ENCODE measurements at regions not wholly inside any gene's neighbourhood (a gene's known extent, or its start where the extent isn't known, plus 50 kb on each side); places are given as distances from the start of the nearest gene placed in this dataset.
A peak's percentile ranks its signal among the peaks of the same experiment; 100 is the strongest.

GRCh38 chr9:134500931-134501760, 140.5 kb upstream of the COL5A1 start:
- intact Hi-C loops (cut with DNase I): no loop called here
- peak; percentile 68 for DNase-seq (ENCODE audit: low spot score)

DNA sequence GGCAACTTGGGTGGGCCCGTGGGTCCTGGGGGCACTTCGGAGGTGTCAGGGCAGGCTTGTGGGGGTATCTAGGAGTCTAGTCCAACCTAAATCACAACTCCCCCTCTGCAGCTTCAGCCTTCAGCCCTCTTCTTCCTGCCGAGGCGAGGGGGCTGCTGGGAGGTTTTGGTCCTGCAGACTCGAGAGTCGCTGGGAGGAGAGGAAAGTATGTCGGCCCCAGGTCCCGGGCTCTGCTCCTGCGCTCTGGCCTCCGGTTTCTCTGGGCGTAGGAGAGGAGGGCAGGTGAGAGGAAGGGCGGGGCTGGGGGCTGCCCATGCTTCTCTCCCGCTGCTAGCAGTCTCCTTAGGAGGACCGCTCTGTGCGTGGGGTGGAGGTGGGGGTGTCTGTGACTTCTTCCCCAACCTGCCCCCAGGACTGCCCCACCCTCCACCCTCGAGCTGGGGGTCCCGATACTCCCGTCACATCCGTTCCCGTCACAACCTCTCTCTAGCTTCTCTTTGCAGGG, 139.8 kb upstream of the COL5A1 start:
- DNase-seq (ENCODE audit: low spot score): peak; percentile 61

DNA sequence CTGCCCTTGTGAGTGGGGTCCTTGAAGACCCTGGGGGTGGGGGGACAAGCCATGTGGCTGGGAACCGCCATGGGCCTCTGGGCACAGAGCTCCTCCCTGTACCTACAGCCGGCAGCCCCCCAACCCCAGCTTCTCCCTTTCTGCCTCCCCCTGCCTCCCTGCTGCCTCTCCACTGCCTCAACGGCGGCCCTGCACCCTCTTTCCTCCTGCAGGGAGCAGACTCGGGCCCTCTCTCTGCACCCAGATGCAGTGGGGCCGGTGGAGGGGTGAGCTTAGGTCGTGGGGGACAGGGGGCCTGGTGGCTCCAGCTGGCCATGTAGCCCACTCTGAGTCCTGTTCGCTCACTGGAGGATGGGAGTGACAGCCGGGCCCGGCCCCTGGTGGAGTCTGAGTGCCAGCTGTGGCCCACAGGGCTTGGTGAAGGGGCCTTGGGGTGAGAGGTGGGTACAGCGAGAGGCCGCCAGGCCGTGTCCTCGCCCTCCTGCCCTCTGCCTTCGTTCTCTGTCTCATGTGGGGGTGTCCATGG, 139.3 kb upstream of the COL5A1 start:
- intact Hi-C loops (cut with DNase I): no loop called here
- DNase-seq (ENCODE audit: low spot score): peak; percentile 58

More for the DNA sequence above, 139.8 kb upstream of the COL5A1 start:
- intact Hi-C loops (cut with DNase I): no loop called here

- peak; percentile 77 for DNase-seq (ENCODE audit: low spot score)
- intact Hi-C loops (cut with DNase I): no loop called here
Measured at GRCh38 chr9:134502809-134503211, 138.8 kb upstream of the COL5A1 start.

DNA sequence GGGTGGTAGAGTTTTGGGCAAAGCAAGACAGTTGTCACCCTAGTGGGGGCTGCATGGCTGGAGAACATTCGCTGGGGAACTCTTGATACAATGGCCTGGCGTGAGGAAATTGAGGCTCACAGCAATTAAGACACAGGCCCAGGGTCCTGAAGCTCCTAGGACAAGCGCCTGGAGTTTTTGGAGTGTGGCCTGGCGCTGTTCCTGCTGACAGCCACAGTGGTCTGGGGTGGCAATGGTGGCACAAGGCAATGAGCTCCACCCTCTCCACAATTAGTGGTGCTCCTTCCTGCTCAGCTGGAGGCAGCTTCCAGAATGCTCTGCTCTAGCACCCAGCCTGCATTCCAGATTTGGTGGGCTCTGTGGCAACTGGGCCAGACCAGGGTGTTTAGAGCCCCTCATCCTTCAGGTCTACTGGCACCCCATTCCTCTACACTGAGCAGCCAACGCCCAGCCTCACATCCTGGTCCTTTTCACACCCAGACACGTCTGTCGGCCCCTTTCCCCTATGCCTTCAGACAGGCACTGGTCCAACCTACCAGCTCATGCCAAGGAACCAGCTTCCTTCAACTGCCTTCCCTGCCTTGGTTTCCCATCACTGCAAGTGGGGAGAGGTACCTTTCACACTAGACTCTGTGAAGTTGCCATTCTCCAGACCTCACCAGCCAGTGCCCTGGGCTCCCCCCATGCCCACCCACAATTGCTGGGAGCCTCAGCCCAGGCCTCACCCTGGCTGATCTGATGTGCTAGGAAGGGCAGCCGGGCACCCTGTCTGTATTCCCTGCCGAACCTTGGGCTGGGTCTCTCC, 138.1 kb upstream of the COL5A1 start:
- DNase-seq (ENCODE audit: low spot score): peak; percentile 69
- intact Hi-C loops (cut with DNase I): no loop called here

GRCh38 chr9:134504106-134504385, 137.6 kb upstream of the COL5A1 start:
- no peak for DNase-seq (ENCODE audit: low spot score)
- intact Hi-C loops (cut with DNase I): no loop called here

GRCh38 chr9:134505032-134505431, 136.6 kb upstream of the COL5A1 start:
- DNase-seq (ENCODE audit: low spot score): no peak
- intact Hi-C loops (cut with DNase I): no loop called here

DNA sequence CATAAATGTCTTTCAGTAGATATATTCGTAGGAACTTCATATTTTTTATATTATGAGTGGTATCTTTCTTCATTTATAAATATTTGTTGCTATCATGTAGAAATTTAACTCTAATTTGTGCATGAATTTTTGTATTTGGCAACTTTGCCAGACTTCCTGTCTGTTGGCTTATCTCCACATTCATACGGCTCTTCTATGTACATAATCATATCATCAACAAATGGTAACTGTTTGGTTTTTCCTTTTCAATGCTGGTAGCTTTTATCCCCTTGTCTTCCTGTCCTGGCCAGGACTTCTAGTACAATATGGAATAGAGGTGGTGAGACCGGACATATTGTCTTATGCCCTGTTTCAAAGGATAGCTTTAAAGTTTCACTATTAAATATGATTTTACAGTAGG, 132.3 kb upstream of the COL5A1 start:
- no peak for DNase-seq (ENCODE audit: low spot score)
- intact Hi-C loops (cut with DNase I): no loop called here

GRCh38 chr9:134509817-134510216, 131.8 kb upstream of the COL5A1 start:
- DNase-seq (ENCODE audit: low spot score): no peak
- intact Hi-C loops (cut with DNase I): no loop called here

- no peak for DNase-seq (ENCODE audit: low spot score)
- intact Hi-C loops (cut with DNase I): no loop called here
Measured at GRCh38 chr9:134514503-134514902, 127.1 kb upstream of the COL5A1 start.

DNA sequence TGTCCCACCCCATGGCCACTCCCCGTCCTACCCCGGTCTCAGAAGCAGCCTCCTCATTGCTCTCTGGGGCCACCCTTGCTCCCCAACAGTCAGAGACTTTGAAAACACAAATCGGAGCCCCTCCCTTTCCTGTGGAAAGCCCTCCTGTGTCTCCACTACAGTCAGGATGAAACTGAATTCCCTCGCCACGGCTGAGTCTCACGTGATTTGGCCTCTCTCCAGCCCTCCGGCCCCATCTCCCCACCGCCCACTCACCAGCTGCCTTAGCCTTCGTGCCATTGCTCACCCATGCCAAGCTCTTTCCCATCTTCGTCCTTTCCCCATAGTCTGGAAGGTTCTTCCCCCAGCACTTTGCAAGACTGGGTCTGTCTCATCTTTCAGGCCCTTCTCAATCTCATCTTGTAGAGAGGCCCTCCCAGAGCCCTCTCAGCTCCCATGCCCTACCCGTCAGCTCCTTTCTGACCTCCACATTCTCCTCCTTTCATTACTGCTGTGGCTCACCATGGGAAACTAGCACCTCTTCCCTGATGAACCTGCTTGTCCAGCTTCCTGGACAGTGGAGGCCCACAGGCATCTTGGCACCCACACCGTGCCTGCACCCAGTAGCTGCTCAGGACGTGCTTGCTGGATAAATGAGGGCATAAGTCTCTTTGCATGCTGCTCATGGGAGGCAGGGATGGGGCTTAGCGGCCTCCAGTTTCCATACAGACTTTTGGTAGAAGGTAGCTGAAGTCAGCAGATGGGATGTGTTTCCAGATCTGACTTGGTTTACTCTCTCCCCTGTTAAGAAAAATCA, 126.4 kb upstream of the COL5A1 start:
- DNase-seq (ENCODE audit: low spot score): no peak
- intact Hi-C loops (cut with DNase I): no loop called here

DNA sequence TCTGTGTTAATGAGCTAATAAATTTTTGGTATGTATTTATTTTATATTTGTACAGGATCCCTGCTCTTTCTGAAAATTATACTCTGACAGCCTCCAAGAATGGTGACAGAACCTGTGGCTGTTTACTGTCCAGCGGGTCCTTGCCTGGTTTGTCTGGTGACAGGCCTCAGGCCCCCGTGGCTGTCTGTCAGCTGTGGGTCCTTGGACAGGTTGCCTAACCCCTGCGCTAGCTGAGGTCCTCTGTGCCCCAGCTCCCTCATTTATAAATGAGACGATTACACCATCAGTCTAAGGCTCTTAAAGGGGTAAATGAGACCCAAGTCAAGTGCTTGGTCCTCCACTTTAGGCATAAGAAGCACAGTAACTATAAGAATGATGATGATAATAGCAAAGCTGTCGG, 125.1 kb upstream of the COL5A1 start:
- DNase-seq (ENCODE audit: low spot score): no peak
- intact Hi-C loops (cut with DNase I): no loop called here

- intact Hi-C loops (cut with DNase I): no loop called here
- no peak for DNase-seq (ENCODE audit: low spot score)
Measured at GRCh38 chr9:134517069-134517680, 124.4 kb upstream of the COL5A1 start.

DNA sequence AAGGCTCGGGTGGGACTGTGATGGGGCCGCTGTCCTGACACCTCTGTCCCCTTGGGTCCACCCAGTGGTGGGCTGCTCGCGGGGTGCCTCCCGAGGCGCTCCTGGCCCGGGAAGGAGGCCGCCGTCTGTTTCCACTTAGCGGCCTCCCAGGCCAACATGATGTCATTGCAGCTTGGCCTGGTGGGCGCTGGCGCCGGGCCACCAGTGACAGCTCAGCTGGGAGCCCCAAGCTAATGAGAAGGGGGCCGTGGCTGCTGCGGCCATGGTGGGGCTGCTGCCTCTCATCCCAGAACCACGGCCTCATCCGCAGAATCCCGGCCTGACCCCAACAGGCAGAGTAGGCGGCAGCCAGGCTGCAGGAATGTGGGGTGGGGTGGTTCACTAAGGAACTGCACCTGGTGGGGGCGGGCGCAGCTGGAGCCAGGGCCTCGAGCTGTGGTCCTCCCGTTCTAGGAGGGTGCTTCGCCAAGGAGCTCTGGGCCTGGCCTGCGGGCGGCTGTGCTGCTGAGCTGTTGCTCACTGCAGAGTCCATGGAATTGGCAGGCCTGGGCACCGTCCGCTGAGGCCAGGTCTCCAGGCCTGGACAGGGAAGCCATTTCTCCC, 123.5 kb upstream of the COL5A1 start:
- DNase-seq (ENCODE audit: low spot score): no peak
- intact Hi-C loops (cut with DNase I): no loop called here

- DNase-seq (ENCODE audit: low spot score): no peak
- intact Hi-C loops (cut with DNase I): no loop called here
Measured at GRCh38 chr9:134519375-134520070, 122.1 kb upstream of the COL5A1 start.

DNA sequence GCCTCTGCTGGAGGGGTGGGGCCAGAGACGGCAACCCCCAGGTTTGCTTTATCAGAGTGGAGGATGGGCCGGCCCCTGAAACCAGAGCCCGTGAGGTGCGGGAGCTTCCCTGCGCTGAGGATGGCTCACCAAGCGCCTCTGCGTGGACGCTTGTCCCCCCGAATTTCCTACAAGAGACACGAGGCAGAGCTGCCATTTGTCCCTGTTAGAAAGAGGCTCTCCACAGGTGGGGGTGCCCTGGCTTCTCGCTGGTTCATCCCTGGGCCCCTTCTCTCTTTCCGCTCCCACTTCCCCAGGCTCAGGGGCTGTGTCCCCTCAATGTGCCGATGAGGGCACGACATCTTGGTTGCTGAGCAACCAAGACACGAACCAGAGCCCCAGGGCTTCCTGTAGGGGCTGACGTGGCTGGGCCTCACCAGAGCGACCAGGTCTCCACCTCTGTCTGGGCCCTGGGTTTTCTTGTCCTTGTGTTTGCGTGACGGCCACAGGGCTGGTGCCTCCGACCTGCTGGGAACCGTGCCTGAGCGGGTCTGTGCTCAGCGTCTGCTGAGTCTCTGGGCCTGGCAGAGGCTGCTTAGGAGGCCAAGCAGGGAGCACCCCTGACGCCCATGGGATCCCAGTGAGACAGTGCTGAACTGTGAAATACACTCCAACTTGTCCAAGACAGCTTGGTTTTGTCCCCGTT, 119.6 kb upstream of the COL5A1 start:
- DNase-seq (ENCODE audit: low spot score): no peak
- intact Hi-C loops (cut with DNase I): no loop called here

GRCh38 chr9:134522502-134522848, 119.1 kb upstream of the COL5A1 start:
- no peak for DNase-seq (ENCODE audit: low spot score)
- intact Hi-C loops (cut with DNase I): no loop called here

GRCh38 chr9:134522976-134523375, 118.6 kb upstream of the COL5A1 start:
- no peak for DNase-seq (ENCODE audit: low spot score)
- intact Hi-C loops (cut with DNase I): no loop called here

Measured in cardiac septum (tissue), 1 donor.